ENCODE measurements at regions not wholly inside any gene's neighbourhood (a gene's known extent, or its start where the extent isn't known, plus 50 kb on each side); places are given as distances from the start of the nearest gene placed in this dataset.

DNA sequence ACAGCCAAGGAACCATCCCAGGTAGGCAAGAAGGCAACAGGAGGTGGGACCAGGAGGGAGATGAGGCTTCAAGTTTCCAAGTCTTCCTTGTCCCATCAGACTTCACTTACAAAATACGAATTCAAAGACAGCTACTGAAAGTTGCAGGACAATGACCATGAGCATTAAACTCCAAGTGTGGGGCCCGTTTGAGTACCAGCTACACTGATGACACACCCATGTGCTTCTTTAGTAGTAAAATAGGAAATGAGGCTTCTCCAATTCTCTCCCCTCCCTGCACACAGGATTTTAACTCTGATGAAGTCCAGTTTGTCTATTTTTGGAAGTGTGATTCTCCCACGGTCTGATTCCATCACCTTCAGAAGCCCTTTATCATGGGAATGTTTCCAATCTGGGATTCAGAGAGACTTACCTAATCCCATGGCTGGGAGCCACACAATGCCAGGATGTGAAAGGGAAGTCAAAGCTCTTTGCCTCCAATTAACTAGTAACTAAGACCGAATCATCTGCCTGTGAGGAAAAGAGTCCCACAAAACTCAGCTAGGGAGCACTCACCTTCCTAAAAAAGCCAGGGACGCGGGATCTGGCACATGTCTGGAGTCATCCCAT lies 222.8 kb upstream of the MSX2 start:
- Histone ChIP-seq H3K36me3 (ENCODE audit: low read depth) (no peaks in the 10 kb centered on the region), H3K9me3 (ENCODE audit: severe bottlenecking) (peaks cover 3% of the 10 kb centered on the region), H3K27me3 (ENCODE audit: insufficient read depth, poor library complexity, severe bottlenecking) (no peaks in the 10 kb centered on the region), H3K27ac (ENCODE audit: poor library complexity, severe bottlenecking) (peak overlapping the region; percentile 26), H3K4me3 (ENCODE audit: severe bottlenecking) (no peak overlapping the region), H3K4me1 (ENCODE audit: insufficient read depth, poor library complexity, severe bottlenecking) (peaks cover 37% of the 10 kb centered on the region)
- ATAC-seq (ENCODE audit: low read depth): peak; percentile 11; the same call in 2 of the 3 replicates
- TF ChIP-seq CTCF (IDR thresholded peaks at IDR 0.05; ENCODE audit: poor library complexity, severe bottlenecking): no peak
- DNase-seq (ENCODE audit: low spot score): no peak

DNA sequence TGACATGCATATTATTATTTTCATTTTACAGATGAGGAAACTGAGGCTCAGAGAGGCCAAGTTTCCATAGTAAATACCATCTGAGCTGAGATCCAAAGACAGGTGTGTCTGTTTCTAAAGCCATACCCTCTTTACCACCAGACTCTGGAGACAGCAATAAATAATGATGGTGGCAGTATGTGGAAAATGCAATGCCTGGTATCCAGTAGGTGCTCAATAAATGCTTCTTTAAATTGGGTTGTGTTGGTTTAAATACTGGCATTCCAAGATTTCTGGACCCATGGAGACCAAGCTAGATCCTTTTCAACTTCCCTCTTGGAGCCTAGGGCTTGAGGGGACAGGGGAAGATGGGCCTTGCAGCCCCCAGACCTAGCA lies 221.3 kb upstream of the MSX2 start:
- no peaks in the 10 kb centered on the region for H3K27me3 ChIP-seq (ENCODE audit: insufficient read depth, poor library complexity, severe bottlenecking)
- H3K4me3 ChIP-seq (ENCODE audit: severe bottlenecking): no peak overlapping the region
- no peak for TF ChIP-seq CTCF (IDR thresholded peaks at IDR 0.05; ENCODE audit: poor library complexity, severe bottlenecking)
- DNase-seq (ENCODE audit: low spot score) (no peak), ATAC-seq (ENCODE audit: low read depth) (no peak; the same call in 2 of the 3 replicates)
- no peaks in the 10 kb centered on the region for H3K36me3 ChIP-seq (ENCODE audit: low read depth)
- peak overlapping the region; percentile 92 for H3K27ac ChIP-seq (ENCODE audit: poor library complexity, severe bottlenecking)
- H3K9me3 ChIP-seq (ENCODE audit: severe bottlenecking): peaks cover 3% of the 10 kb centered on the region
- H3K4me1 ChIP-seq (ENCODE audit: insufficient read depth, poor library complexity, severe bottlenecking): peaks cover 37% of the 10 kb centered on the region

DNA sequence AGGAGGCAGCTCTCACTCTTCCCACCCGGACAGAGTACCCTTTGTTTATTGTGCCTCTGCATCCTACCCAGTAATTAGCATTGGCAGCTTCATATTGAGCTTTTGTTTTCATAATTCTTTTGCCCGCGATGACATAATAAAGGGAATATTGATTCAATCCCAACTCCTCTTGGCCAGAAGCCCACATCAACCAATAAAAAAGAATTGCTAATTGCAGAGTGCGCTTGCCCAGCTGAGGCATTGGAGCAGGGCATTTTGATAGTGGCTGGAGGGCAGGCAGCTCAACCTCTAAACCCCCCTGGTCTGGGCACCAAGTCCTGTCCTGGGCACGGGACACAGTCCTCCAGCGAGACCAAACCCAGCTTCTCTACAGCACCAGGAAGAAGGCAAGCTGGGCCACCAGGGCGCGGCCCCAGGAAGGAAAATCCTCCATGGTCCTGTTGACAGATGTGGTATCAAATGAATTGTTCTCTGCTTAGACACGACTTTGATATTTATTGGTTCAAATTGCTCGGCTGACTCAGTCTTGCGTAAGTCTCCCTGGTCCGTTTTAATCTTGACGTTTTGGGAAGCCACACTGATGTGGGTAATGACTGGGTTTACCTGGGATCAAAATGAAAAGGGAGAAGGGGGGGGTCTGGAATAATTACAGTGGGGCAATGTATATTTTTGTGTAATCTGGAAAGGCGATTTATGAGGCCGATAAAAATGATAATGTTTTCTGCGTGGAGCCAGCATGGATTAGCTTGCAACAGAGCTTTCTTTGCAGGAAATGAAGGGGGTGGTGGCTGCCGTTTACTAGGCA lies 220.7 kb upstream of the MSX2 start:
- TF ChIP-seq CTCF (IDR thresholded peaks at IDR 0.05; ENCODE audit: poor library complexity, severe bottlenecking): no peak
- Histone ChIP-seq H3K36me3 (ENCODE audit: low read depth) (no peaks in the 10 kb centered on the region), H3K27ac (ENCODE audit: poor library complexity, severe bottlenecking) (peak overlapping the region; percentile 92), H3K4me1 (ENCODE audit: insufficient read depth, poor library complexity, severe bottlenecking) (peaks cover 37% of the 10 kb centered on the region), H3K27me3 (ENCODE audit: insufficient read depth, poor library complexity, severe bottlenecking) (no peaks in the 10 kb centered on the region), H3K9me3 (ENCODE audit: severe bottlenecking) (no peaks in the 10 kb centered on the region), H3K4me3 (ENCODE audit: severe bottlenecking) (no peak overlapping the region)
- ATAC-seq (ENCODE audit: low read depth) (peak; percentile 79), DNase-seq (ENCODE audit: low spot score) (peak; percentile 78)

DNA sequence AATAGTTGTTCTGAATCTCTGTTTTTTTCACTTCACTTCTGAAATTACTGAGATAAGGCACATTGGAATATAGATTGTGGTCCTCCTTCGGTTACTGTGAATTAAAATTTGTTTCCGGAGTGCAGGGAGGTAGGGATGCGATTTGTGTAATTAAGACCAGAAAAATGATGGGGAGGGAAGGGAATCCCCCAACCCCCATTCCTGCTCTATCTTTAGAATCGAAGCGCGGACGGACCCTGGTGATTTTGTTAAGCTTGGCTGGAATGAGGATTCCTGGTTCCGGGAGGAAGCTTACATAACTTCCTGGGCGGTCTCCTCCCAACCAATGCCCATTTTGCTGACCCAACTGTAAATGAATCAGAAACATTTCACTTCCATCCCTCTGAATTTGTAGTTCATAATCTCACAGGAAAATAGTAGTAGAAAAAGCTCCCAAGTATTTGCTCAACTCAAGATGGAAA lies 220.1 kb upstream of the MSX2 start:
- H3K27ac ChIP-seq (ENCODE audit: poor library complexity, severe bottlenecking): peak overlapping the region; percentile 92
- H3K4me1 ChIP-seq (ENCODE audit: insufficient read depth, poor library complexity, severe bottlenecking): peaks cover 37% of the 10 kb centered on the region
- no peaks in the 10 kb centered on the region for H3K27me3 ChIP-seq (ENCODE audit: insufficient read depth, poor library complexity, severe bottlenecking)
- no peaks in the 10 kb centered on the region for H3K36me3 ChIP-seq (ENCODE audit: low read depth)
- TF ChIP-seq CTCF (IDR thresholded peaks at IDR 0.05; ENCODE audit: poor library complexity, severe bottlenecking): no peak
- ATAC-seq (ENCODE audit: low read depth) (no peak), DNase-seq (ENCODE audit: low spot score) (no peak)
- H3K4me3 ChIP-seq (ENCODE audit: severe bottlenecking): no peak overlapping the region
- H3K9me3 ChIP-seq (ENCODE audit: severe bottlenecking): no peaks in the 10 kb centered on the region

- no peak for DNase-seq (ENCODE audit: low spot score)
- no peaks in the 10 kb centered on the region for H3K27me3 ChIP-seq (ENCODE audit: insufficient read depth, poor library complexity, severe bottlenecking)
These were observed 218.8 kb upstream of the MSX2 start for GRCh38 chr5:174505621-174506020.

More at GRCh38 chr5:174505621-174506020, 218.8 kb upstream of the MSX2 start:
- TF ChIP-seq CTCF (IDR thresholded peaks at IDR 0.05; ENCODE audit: poor library complexity, severe bottlenecking): peak; percentile 25
- ATAC-seq (ENCODE audit: low read depth): peak; percentile 66
- Histone ChIP-seq H3K36me3 (ENCODE audit: low read depth) (no peaks in the 10 kb centered on the region), H3K27ac (ENCODE audit: poor library complexity, severe bottlenecking) (peak overlapping the region; percentile 92), H3K4me3 (ENCODE audit: severe bottlenecking) (no peak overlapping the region), H3K4me1 (ENCODE audit: insufficient read depth, poor library complexity, severe bottlenecking) (peaks cover 37% of the 10 kb centered on the region), H3K9me3 (ENCODE audit: severe bottlenecking) (no peaks in the 10 kb centered on the region)

Data from RWPE2 (cell line).